Renal cortex interstitium (tissue), 11 donors: ENCODE measurements at regions not wholly inside any gene's neighbourhood (a gene's known extent, or its start where the extent isn't known, plus 50 kb on each side); places are given as distances from the start of the nearest gene placed in this dataset.

ENCODE experiments used
- DNase-seq, 11 donors: peaks; one replicate each; pipeline ENCODE4 v3.0.0-alpha.2; 2013; ENCODE audit warnings: low read depth in 9 of 11, low spot score in 4 of 11; ENCODE audit errors: extremely low read depth in 1 of 11

- DNase-seq = no peak
These were observed 510.6 kb upstream of the PPP2R3A start for GRCh38 chr3:135454890-135455289.

- DNase-seq = peak; percentile 21 to 68 (median 48)
These were observed 509.3 kb upstream of the PPP2R3A start for GRCh38 chr3:135456108-135456790.

- DNase-seq = no peak
These were observed 506.8 kb upstream of the PPP2R3A start for GRCh38 chr3:135458541-135459322.

- no peak for DNase-seq
These were observed 505.3 kb upstream of the PPP2R3A start for GRCh38 chr3:135460273-135460672.

- no peak for DNase-seq
These were observed 493.6 kb upstream of the PPP2R3A start for GRCh38 chr3:135471911-135472310.

GRCh38 chr3:135473449-135473848 is 492.1 kb upstream of the PPP2R3A start:
- no peak for DNase-seq

GRCh38 chr3:135487261-135487660 is 478.3 kb upstream of the PPP2R3A start:
- DNase-seq = no peak

- no peak for DNase-seq
These were observed 475.2 kb upstream of the PPP2R3A start for GRCh38 chr3:135490219-135490915.

- no peak for DNase-seq
These were observed 473.9 kb upstream of the PPP2R3A start for GRCh38 chr3:135491491-135492205.

- no peak for DNase-seq
These were observed 469.6 kb upstream of the PPP2R3A start for GRCh38 chr3:135495891-135496290.

GRCh38 chr3:135497979-135498378 is 467.5 kb upstream of the PPP2R3A start:
- DNase-seq = no peak

GRCh38 chr3:135499426-135499825 is 466.1 kb upstream of the PPP2R3A start:
- DNase-seq = no peak

GRCh38 chr3:135500034-135500433 is 465.5 kb upstream of the PPP2R3A start:
- no peak for DNase-seq

- no peak for DNase-seq
These were observed 462.3 kb upstream of the PPP2R3A start for GRCh38 chr3:135503065-135503759.

- peak; percentile 31 to 64 (median 54) for DNase-seq
These were observed 461.5 kb upstream of the PPP2R3A start for GRCh38 chr3:135503760-135504686.

GRCh38 chr3:135513106-135514059 is 452.1 kb upstream of the PPP2R3A start:
- no peak for DNase-seq

GRCh38 chr3:135514060-135514448 is 451.5 kb upstream of the PPP2R3A start:
- DNase-seq = no peak
